Embryonic facial prominence (tissue), 1 donor: ENCODE measurements at regions not wholly inside any gene's neighbourhood (a gene's known extent, or its start where the extent isn't known, plus 50 kb on each side); places are given as distances from the start of the nearest gene placed in this dataset.

Experiments
- DNase-seq: peaks from one replicate; pipeline ENCODE4 v3.0.0-alpha.2; 2016; ENCODE audit errors: extremely low spot score

DNA sequence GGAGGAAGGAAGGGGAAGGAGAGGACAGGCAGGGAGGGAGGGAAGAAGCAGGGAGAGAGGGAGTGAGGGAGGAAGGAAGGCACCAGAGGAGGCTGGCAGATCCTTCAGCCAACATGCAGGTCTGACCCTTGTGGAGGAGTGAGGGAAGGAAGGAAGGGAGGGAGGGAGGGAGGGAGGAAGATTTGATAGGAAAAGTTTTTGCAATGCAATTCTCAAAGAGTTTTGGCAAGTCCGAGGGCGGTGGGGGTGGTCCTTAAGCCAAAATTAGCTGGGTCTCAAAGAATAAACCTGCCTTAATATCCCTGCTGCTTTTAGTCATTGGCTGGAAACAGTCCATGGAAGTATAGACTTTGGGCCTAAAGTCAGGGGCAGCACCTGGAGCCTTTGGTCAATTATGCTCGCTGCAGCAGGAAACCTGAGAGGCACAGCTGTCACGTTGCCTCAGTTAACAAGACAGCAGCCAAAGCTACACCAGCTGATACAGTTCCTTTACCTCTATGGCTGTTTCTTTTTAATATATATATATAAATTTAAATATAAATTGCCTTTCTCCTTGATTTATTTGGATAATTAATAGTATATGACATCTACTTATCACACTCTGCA, 115.7 kb upstream of the RALGAPA2 start:
- DNase-seq = no peak

DNA sequence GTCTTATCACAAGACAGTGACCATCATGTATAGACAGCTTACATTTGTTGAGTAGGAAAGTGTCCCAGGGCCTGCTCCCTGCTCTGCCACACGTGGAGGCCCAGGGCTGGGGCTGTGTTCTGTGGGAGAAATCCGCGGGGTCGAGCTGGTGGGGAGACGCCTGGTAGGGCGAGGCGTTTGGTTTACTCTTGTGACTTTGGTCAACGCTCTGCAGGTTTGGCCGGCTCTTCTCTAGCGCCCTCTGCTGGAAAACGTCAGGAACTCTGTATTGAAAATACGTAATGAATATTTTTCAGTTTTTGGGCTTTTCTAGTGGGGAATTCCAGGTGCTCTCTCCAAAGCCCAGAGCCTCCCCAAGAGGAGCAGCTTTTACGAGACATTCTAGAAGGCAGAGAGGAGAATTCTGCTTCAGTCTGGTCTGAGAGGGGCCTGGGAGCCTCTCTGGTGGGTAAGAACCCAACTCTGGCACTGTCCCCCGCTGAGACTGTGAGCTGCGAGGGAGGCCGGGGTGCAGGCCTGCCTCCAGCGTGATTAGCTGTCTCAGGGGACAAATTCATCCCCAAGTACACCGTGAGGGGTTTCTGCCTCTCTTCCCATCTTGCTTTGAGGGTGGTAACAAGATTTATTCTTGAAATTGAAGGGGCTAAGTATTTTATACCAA, 112.6 kb upstream of the RALGAPA2 start:
- no peak for DNase-seq

DNA sequence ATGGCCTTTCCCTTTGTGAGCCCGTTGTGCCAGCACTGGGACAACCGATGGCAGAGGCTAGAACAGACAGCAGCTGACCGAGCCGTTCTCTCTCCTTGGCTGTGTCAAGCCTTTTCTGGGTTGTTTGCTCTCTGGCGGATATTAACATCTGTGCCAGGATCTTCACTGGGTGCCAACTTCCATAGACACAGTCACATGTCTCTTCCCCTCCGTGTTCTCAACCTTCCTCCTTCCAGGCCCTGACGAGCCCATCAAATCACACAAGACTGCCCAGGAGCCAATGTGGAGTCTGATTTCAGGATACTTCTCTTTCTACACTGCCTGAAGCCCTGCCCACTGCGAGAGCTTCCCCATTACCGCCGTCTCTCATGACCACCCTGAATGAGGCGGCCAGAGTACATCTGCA, 111.0 kb upstream of the RALGAPA2 start:
- DNase-seq = no peak

DNA sequence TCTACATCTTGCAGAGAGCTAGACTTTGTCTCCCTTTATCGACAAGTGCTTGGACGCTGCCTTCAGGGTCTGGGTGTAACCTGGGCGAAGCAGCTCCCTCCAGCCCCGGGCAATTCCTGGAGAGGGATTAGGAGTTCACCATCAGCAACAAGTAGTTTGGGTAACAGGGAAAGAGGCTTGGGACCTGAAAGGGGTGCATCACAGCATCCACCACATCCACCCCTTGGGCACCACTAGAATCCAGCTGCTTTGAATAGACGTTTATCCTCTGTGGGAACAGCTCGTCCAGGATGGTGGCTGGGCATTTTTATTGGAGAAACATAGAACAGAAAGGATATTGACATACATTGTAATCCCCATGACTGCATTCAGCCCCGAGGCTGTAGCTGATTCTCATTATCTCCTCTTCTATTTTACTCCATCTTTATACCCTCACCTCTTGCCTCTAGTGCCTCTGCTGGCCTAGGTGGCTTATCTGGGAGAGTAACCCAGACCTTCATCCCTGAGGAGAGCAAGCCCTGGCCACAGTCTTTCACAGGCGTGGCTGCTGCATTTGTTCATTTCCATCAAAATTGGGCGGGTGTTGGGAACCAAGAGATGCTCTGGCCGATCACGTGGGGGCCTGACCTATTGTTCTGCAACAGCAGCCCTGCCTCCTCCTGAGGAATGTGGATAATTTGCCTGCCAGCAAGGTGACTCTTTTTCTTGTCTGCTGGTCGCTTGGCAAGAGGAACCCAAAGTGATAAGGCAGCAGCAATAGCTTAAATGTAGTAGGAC, 109.2 kb upstream of the RALGAPA2 start:
- no peak for DNase-seq

DNA sequence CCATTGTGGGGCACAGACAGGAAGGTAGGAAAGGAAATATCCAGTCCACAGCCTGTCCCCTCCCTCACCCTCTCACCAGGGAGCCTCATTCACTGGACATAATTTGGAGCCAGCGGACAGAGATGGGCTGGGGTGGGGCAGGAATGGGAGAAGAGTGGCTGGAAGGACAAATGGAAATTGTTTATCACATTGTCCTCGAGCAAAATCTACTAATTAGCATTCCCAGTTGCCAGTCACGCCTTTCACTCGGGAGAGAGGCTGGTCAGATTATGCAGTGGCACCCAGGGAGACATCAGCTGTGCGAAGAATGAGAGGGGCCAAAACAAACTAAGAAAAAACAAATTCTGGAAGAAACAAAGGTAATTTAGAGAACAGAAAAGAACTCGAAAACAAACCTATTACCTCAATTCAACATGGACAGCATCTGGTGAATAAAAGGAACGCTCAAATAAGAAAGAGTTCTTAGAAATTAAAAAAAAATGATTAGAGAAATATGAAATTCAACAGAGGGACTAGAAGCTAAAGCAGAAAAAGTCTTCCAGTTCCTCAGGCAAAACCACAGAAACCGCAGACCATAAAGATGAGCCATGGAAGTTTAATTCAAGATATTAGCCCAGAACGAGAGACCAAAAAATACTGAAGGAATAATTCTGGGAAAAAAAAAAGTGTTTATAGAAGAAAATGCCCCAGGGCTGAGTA, 108.5 kb upstream of the RALGAPA2 start:
- no peak for DNase-seq

DNA sequence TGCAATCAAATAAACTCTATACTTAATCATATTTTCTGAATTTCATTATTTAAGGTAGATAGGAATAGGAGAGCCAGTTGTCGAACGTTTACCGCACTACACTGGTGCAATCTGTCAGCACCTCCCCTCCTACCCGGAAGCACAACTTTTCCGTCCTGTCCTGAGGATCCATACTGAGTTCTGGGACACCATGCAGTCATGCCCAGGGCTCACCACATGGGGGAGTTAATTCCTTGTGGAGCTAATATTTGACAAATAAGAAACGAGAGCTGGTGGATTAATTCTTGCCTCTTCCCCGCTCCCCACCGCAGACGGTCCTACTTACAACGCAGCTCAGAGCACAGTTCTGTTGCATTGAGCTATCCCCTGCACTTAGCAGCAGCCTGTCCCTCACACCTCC, 107.7 kb upstream of the RALGAPA2 start:
- DNase-seq = no peak

DNA sequence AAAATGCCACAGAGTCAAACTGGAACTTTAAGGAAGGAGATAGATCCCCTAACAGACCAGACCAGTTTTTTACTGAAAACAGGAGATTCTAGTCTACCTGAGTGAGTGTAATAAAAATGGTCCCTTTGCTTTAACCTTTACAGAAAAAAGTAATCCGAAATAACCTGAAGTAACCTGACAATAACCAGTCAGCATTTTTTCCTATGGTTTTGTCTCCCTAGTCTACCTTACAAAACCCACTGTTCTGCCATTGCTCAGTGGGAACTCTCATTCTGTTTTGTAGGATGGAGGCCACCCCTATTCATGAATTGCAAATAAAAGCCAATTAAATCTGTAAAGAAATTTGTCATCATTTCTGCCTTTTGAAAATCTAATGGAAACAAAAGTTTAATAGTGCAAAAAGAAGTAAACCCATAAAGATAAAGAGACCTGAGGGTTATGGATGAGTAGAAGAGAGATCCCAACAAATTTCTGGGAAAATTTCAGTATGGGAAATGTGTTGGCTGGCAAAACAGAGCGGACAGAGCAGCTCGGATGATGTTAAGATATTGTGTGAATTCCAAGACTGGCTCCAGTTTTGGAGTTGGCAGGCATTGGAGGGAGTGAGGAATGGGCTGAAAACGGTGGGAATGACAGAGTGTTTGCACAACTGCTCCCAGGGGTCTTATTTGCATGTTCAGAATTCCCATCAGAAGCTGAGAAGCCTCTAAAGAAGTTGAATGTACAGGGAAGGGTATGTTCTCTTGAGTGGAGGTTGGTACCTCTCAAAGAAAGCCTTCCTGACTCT, 104.7 kb upstream of the RALGAPA2 start:
- no peak for DNase-seq

DNA sequence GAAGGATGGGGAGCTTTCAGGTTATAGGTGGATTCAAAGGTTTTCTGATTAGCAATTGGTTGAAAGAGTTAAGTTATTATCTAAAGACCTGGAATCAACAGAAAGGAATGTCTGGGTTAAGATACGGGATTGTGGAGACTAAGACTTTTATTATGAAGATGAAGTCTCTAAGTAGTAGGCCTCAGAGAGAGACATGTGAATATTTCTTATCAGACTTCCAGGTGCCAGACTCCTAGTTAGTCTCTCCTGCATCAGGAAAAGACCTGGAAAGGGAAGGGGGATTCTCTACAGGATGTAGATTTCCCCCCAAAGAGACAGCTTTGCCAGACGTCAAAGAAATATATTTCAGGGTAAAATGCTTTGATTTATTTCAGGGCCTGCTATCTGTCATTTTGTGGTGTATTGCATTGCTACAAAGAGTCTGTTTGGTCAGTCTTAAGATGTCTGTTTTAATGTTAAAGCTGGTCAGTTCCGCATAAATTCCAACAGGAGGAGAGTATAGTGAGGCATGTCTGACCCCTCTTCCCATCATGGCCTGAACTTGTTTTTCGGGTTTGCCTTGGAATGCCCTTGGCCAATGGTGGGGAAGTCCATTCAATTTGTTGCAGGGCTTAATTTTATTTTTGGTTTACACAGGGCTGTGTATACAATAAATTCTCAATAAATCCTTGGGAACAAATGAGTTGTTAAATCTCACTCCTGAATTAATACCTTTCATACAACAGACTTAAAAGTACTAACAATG, 103.4 kb upstream of the RALGAPA2 start:
- no peak for DNase-seq

DNA sequence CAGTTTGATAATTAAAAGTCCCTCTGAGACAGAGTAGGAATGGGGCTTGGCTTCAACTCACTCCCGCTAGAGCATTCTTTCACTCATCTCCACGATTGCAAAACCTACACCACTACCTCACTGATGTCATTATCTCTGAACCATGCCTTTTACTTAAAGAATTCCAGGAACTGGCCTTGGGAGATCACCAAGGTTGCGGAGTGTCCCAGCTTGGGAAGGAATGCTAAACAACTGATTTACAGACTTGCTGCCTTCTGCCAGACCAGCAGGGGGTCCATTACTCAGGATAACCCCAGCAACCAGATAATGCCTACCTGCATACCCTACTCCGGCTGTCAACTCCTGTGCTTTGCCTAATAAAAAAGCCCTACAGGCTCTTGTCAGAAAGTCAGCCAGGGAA, 102.2 kb upstream of the RALGAPA2 start:
- DNase-seq = no peak

DNA sequence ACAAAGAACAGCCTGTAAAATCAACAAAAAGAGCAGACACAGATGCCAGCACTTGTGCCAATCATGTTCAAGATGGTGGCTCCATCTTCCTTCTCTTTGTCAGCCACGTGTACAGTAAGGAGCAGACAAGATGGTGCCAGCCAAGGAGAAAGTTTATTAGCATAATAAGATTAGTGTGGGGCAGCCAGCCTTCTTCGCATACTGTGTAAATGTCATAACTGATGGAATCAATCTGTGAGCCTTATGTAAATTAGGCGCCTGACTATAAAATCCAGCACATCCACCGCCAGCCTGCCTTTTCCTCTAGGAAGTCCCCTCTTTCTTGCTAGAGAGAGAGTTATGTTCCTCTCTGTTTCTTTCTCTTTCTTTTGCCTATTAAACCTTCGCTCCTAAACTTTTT, 99.7 kb upstream of the RALGAPA2 start:
- DNase-seq = no peak

DNA sequence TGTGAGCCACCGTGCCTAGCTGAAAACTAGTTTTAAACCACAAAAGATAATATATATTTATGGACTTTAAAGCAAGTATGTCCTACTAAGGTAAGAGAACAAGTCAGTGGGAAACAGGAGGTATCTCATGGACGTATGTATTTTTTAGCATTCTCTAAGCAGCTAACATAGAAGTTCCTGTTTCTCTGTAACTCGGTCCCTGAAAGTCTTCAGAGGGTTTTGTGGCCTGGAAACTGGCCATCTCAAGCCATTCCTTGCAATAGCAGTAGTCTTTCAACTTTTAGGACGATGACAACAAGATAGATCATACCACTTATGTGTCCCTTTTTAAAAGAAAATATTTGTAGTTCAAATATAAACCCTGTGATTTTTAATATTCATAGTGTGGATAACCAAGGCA, 95.6 kb upstream of the RALGAPA2 start:
- no peak for DNase-seq

DNA sequence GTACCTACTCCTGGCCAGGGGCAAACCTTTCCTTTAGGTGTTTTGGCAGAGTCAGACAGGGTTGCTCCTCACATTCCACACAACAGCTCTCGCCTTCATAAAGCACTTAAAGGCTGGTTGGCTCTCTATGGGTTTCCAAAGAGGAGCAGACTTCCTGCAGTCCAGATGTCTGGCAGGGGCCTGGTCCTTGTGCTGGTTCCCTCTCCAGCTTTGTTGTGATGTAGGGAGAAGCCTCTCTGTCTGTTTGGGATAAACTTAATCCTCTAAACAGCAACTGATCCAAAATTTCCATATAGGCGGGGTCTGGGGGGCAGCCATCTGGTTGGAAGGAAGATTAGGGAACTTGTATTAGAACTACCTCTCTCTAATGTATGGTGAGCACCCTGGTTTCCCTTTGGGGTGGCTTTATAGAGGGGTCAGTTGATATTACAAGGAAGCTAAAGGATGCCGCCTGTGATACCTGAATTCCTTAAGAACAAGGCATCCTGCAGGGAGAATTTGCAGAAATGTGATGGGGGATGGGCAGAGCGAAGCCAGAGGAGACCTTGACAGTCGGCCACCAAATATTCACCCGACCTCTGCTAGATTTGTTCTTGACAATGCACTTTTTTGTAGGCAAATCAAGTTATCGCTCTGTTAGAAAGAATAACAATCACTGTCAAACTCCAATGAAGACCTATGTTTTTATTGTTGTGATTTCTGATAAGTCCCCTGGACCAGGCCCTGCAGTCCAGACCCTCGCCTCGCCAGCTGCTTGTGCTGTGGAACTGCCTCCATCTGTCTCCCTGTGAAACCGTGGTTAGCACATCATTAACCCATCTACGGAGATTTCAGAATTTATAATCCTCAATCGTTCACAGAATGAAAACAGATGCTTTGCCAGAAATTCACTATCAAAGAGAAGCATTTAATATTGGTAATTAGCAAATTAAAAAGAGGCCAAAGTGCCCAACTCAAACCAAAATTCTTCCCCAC, 94.0 kb upstream of the RALGAPA2 start:
- no peak for DNase-seq

DNA sequence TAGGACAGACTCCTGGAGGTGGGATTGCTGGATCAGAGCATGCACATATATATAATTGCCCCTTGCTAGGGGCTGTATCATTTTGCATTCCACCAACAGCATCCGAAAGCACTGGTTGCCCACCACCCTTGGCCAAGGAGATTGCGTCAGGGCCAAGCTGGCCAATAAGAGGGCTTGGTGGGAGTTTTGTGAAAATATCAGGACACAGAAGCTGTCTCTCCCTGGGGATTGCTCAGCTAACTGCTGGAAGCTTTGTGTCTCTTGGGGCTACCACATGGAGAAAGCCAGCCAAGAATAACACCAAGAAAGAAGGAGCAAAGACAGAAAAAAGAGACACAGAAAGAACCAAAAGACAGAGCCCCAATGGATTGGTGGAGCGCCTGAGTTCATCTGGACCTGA, 90.6 kb upstream of the RALGAPA2 start:
- no peak for DNase-seq

DNA sequence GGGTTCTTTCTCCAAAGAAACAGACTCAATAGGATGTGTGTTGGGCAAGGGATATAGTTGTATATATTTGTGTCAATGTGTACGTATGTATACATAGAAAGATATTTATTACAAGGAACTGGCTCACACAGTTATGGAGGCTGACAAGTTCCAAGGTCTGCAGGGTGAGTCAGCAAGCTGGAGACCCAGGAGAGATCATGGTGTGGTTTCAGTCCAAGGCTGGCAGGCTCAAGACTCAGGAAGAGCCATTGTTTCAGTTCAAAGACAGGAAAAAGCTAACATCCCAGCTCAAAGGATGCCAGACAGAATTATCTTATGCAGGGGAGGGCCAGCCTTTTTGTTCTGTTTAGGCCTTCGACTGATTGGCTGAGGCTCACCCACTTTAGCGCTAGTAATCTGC, 89.9 kb upstream of the RALGAPA2 start:
- no peak for DNase-seq

DNA sequence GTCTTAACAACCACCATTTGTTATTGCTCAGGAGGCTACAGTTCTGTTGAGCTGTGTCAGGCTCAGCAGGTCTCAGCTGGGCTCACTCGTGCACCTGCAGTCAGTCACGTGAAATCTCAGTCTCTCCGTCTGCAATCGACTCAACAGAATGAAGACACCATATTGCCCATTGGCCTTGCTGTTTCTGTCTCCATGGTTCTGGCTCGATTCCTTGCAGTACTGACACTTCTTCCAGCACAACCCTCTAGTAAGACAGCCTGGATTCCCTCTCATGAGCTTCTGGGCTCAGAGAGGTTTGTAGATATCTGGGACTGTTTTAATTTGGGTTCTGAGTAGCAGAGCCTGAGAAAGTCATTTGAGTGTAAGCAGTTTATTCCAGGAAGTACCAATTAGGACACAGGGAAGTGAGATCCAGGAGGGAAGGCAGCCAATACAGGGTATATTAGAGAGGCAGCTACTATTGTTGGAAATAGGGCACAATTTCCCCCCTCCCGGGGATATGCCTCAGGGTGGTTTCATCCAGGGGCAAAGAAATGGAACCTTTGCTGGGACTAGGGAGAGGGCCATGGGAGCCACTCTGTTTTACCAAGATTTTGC, 87.4 kb upstream of the RALGAPA2 start:
- no peak for DNase-seq

DNA sequence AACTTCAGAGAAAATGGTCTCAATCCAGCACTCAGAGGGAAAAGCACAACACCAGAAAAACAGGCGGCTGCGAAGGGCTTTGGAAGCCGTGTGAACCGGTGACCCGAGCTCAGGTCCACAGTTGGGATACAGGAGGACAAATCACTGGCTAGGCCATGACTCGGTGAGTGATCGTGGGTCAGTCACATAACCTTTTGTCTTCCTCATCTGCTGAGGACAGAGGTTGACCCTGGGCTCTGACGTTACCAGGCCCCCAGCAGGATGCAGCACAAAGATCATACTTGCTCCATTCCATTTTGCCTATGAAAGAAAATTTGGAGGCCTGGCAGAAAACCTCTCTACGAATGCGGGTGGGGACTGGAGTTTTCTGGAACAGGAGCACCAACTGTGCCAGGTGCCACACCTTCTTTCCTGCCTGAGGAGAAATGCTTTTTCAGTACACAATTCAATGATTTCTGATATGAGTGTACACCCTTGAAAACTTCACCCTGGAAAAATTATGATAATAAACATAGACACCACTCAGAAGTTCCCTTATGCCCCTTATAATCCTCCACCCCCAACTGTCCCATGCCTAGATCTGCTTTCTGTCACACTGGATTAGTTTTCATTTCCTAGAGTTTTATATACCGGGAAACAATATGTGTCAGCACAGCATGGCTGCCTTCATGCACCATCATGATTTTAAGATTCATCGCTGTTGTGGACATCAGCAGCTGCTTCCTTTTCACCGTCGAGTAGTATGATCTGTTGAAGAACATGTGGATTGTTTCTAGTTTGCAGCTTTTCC, 85.3 kb upstream of the RALGAPA2 start:
- no peak for DNase-seq

DNA sequence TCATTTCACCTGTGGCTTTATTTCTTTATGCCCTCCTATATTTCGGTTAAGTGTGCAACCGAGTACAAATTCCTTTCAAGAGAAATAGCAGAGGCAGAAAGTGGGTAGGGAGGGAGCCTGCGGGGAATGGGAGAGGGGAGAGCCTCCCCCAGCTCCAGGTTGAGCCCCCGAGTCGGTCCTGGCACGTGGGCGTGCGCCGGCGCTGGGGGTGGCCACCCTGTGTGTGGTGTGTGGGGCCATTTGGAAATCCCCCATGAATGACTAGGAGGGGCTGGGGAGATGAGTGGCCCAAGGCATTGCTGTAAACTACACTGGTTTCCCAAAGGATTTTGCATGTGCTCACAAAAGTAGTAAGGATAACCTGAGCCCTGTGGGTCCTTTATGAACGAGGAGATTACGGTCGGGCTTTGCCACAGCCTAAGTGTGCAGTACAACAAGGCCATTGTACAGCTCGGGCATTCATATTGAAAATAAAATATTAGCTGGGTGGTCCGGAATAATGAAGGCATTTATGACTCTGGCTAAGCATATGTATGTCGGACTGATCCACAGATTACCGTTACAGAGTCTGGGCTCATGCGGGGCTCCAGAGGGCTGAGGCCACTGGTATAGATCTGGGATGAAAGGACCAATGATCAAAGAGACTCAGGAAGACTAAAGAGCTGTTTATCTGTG, 84.5 kb upstream of the RALGAPA2 start:
- no peak for DNase-seq

DNA sequence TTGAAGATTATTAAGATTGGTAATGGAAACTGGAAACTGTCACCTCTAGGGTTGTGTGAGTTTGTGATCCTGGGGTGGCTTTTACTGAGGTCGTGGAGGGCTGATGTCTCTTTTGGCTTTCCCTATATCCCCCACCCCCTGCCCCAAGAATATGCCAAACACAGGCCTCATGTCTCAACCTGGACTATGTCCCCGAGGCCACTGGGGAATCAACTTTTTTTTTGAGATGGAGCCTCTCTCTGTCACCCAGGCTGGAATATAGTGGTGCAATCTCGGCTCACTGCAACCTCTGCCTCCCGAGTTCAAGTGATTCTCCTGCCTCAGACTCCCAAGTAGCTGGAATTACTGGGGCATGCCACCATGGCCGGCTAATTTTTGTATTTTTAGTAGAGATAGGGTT, 83.3 kb upstream of the RALGAPA2 start:
- DNase-seq = no peak
